ENCODE measurements at regions not wholly inside any gene's neighbourhood (a gene's known extent, or its start where the extent isn't known, plus 50 kb on each side); places are given as distances from the start of the nearest gene placed in this dataset.

- no peak for TF ChIP-seq CTCF (IDR thresholded peaks at IDR 0.05)
- TF ChIP-seq POLR2A (IDR thresholded peaks at IDR 0.05) = no peak
- DNase-seq = no peak
- H3K36me3 ChIP-seq = no peaks in the 10 kb centered on the region
- no peaks in the 10 kb centered on the region for H3K4me1 ChIP-seq
- no peak overlapping the region for H3K27ac ChIP-seq
- H3K27me3 ChIP-seq = no peaks in the 10 kb centered on the region
- H3K4me3 ChIP-seq = no peak overlapping the region
- H3K9me3 ChIP-seq = no peaks in the 10 kb centered on the region
- intact Hi-C loops (cut with DNase I; ENCODE audit: low total_unique reads) = no loop called here
These were observed 163.5 kb upstream of the LYZL2 start for GRCh38 chr10:30793093-30793492.

GRCh38 chr10:30792025-30792424 is 162.5 kb upstream of the LYZL2 start:
- Histone ChIP-seq H3K27me3 (no peaks in the 10 kb centered on the region), H3K27ac (no peak overlapping the region), H3K4me3 (no peak overlapping the region), H3K36me3 (no peaks in the 10 kb centered on the region), H3K4me1 (no peaks in the 10 kb centered on the region), H3K9me3 (no peaks in the 10 kb centered on the region)
- TF ChIP-seq POLR2A (IDR thresholded peaks at IDR 0.05) (no peak), CTCF (IDR thresholded peaks at IDR 0.05) (no peak)
- intact Hi-C loops (cut with DNase I; ENCODE audit: low total_unique reads) = no loop called here
- DNase-seq = no peak

- TF ChIP-seq POLR2A (IDR thresholded peaks at IDR 0.05) = no peak
- no peak for TF ChIP-seq CTCF (IDR thresholded peaks at IDR 0.05)
- DNase-seq = no peak
- Histone ChIP-seq H3K27ac (no peak overlapping the region), H3K4me1 (no peaks in the 10 kb centered on the region), H3K4me3 (no peak overlapping the region), H3K27me3 (no peaks in the 10 kb centered on the region), H3K9me3 (no peaks in the 10 kb centered on the region), H3K36me3 (no peaks in the 10 kb centered on the region)
- intact Hi-C loops (cut with DNase I; ENCODE audit: low total_unique reads) = no loop called here
These were observed 161.7 kb upstream of the LYZL2 start for GRCh38 chr10:30791197-30791611.

GRCh38 chr10:30789806-30790205 is 160.3 kb upstream of the LYZL2 start:
- DNase-seq = no peak
- no peak overlapping the region for H3K4me3 ChIP-seq
- no peaks in the 10 kb centered on the region for H3K9me3 ChIP-seq
- H3K4me1 ChIP-seq = no peaks in the 10 kb centered on the region
- TF ChIP-seq POLR2A (IDR thresholded peaks at IDR 0.05) (no peak), CTCF (IDR thresholded peaks at IDR 0.05) (no peak)
- H3K27ac ChIP-seq = no peak overlapping the region
- intact Hi-C loops (cut with DNase I; ENCODE audit: low total_unique reads) = loop anchor here (10.0 kb wide), 1 partner anchor 245 kb away; the partner anchor contains the start of gene ZNF438
- no peaks in the 10 kb centered on the region for H3K27me3 ChIP-seq
- no peaks in the 10 kb centered on the region for H3K36me3 ChIP-seq

GRCh38 chr10:30788307-30788706 is 158.8 kb upstream of the LYZL2 start:
- DNase-seq = no peak
- TF ChIP-seq CTCF (IDR thresholded peaks at IDR 0.05) = no peak
- no peak for TF ChIP-seq POLR2A (IDR thresholded peaks at IDR 0.05)
- intact Hi-C loops (cut with DNase I; ENCODE audit: low total_unique reads) = loop anchor here (10.0 kb wide), 1 partner anchor 246 kb away; the partner anchor contains the start of gene ZNF438
- no peak overlapping the region for H3K4me3 ChIP-seq
- no peaks in the 10 kb centered on the region for H3K36me3 ChIP-seq
- peak overlapping the region in 1 of 2 donors; percentile 54 for H3K27ac ChIP-seq
- H3K4me1 ChIP-seq = no peaks in the 10 kb centered on the region
- H3K27me3 ChIP-seq = no peaks in the 10 kb centered on the region
- H3K9me3 ChIP-seq = no peaks in the 10 kb centered on the region

All from uterus (tissue), 3 donors.